GM23338 (cell line): ENCODE measurements at regions not wholly inside any gene's neighbourhood (a gene's known extent, or its start where the extent isn't known, plus 50 kb on each side); places are given as distances from the start of the nearest gene placed in this dataset.

Experiments
- ATAC-seq: fragments of 200-7000 bp; cut with Tn5 transposase; 3 replicates; pipeline ENCODE4 v1.9.1; 2020
- DNase-seq: peaks from one replicate; pipeline ENCODE4 v3.0.0-alpha.2; 2015; ENCODE audit warnings: low spot score
- H2AFZ ChIP-seq: fragments of 200-600 bp; sonication (generic); 2 replicates; pipeline ENCODE4 v1.8.0; 2016; ENCODE audit warnings: antibody characterized with exemption, mild to moderate bottlenecking, moderate library complexity
- H3F3A ChIP-seq: fragments of 200-600 bp; sonication (generic); replicated peaks from 2 replicates; pipeline ENCODE4 v1.8.0; 2017; ENCODE audit warnings: antibody characterized with exemption, mixed run types, low read depth
- H3K27ac ChIP-seq: fragments of 200-600 bp; sonication (generic); 2 replicates; pipeline ENCODE4 v1.6.1; 2016; ENCODE audit warnings: low read depth
- H3K27me3 ChIP-seq: fragments of 200-600 bp; sonication (generic); 2 replicates; pipeline ENCODE4 v1.8.0; 2016; ENCODE audit warnings: mild to moderate bottlenecking, mixed run types, moderate library complexity; ENCODE audit not compliant: insufficient read depth
- H3K36me3 ChIP-seq: fragments of 200-600 bp; sonication (generic); 2 replicates; pipeline ENCODE4 v1.8.0; 2016; ENCODE audit warnings: mild to moderate bottlenecking; ENCODE audit not compliant: insufficient read depth
- H3K4me1 ChIP-seq: fragments of 200-600 bp; sonication (generic); 2 replicates; pipeline ENCODE4 v1.8.0; 2016; ENCODE audit warnings: mild to moderate bottlenecking, moderate library complexity; ENCODE audit not compliant: insufficient read depth
- H3K4me2 ChIP-seq: fragments of 200-600 bp; sonication (generic); 2 replicates; pipeline ENCODE4 v1.7.1; 2017; ENCODE audit warnings: mixed run types
- H3K4me3 ChIP-seq: fragments of 200-600 bp; sonication (generic); 2 replicates; pipeline ENCODE4 v1.6.1; 2016; ENCODE audit warnings: mixed run types
- H3K79me2 ChIP-seq: fragments of 200-600 bp; sonication (generic); replicated peaks from 2 replicates; pipeline ENCODE4 v1.8.0; 2017; ENCODE audit warnings: mild to moderate bottlenecking; ENCODE audit not compliant: insufficient read depth
- H3K9me2 ChIP-seq: fragments of 200-600 bp; sonication (generic); 2 replicates; pipeline ENCODE4 v1.8.0; 2017; ENCODE audit not compliant: insufficient read depth
- H4K20me1 ChIP-seq: fragments of 200-600 bp; sonication (generic); replicated peaks from 2 replicates; pipeline ENCODE4 v1.8.0; 2017; ENCODE audit warnings: mild to moderate bottlenecking; ENCODE audit not compliant: insufficient read depth
- H3K27ac Mint-ChIP-seq: 2 replicates; pipeline ENCODE4 v1.8.0; 2020; ENCODE audit warnings: inconsistent platforms, mild to moderate bottlenecking, moderate library complexity, mixed read lengths
- H3K27me3 Mint-ChIP-seq: 3 replicates; pipeline ENCODE4 v1.8.0; 2022; ENCODE audit warnings: low read depth, mild to moderate bottlenecking, moderate library complexity, mixed read lengths, inconsistent platforms; ENCODE audit not compliant: insufficient read depth, poor library complexity
- H3K36me3 Mint-ChIP-seq: 3 replicates; pipeline ENCODE4 v1.8.0; 2021; ENCODE audit warnings: low read depth, mild to moderate bottlenecking, inconsistent platforms, moderate library complexity, mixed read lengths
- H3K4me1 Mint-ChIP-seq: 3 replicates; pipeline ENCODE4 v1.8.0; 2020; ENCODE audit warnings: mild to moderate bottlenecking, inconsistent platforms, mixed read lengths
- H3K4me3 Mint-ChIP-seq: 3 replicates; pipeline ENCODE4 v1.8.0; 2021; ENCODE audit warnings: moderate library complexity, mild to moderate bottlenecking, inconsistent platforms, mixed read lengths
- H3K9me3 Mint-ChIP-seq: 3 replicates; pipeline ENCODE4 v1.8.0; 2020; ENCODE audit warnings: moderate library complexity, mild to moderate bottlenecking, inconsistent platforms, mixed read lengths
- CTCF ChIP-seq, 2 experiments: fragments of 200-600 bp in 1 of 2; sonication (generic) in 1 of 2; conservative IDR thresholded peaks; 2 replicates each; pipeline versions ENCODE4 v1.5.1 to v1.6.1; 2016 to 2017; ENCODE audit warnings: antibody characterized with exemption in 2 of 2, low read depth in 2 of 2, mild to moderate bottlenecking in 2 of 2, moderate library complexity in 1 of 2
- EZH2 ChIP-seq: fragments of 200-600 bp; sonication (generic); IDR thresholded peaks from one replicate; pipeline ENCODE4 v1.8.0; 2017; ENCODE audit warnings: antibody characterized with exemption, mild to moderate bottlenecking, low read depth; ENCODE audit not compliant: unreplicated experiment
- STAT1 ChIP-seq: IDR thresholded peaks from one replicate; pipeline ENCODE4 v1.6.1; 2016; ENCODE audit warnings: antibody characterized with exemption; ENCODE audit not compliant: unreplicated experiment
- ZNF462 ChIP-seq: fragments of 250-450 bp; sonication (Bioruptor Pico); IDR thresholded peaks from 2 replicates; pipeline ENCODE4 v1.5.0; 2020; ENCODE audit warnings: mild to moderate bottlenecking, moderate library complexity

- TF ChIP-seq ZNF462 (CRISPR knock-in tag) (no peak), EZH2 (no peak)
Measured at GRCh38 chr16:66116163-66117002, 250.1 kb upstream of the CDH5 start (continued).

- Histone ChIP-seq H3K4me1 (no peaks in the 10 kb centered on the region), H3K27me3 (no peaks in the 10 kb centered on the region), H3K9me2 (no peaks in the 10 kb centered on the region; the same call in 1 of the 2 replicates), H3K79me2 (no peaks in the 10 kb centered on the region), H3K4me2 (no peak overlapping the region), H3K4me3 (no peak overlapping the region), H3F3A (no peaks in the 10 kb centered on the region), H3K36me3 (no peaks in the 10 kb centered on the region), H2AFZ (peak overlapping the region; percentile 28; the same call in 1 of the 2 replicates), H3K27ac (no peak overlapping the region), H4K20me1 (no peaks in the 10 kb centered on the region)
- H3K27ac Mint-ChIP-seq, result no peak overlapping the region
- no peaks in the 10 kb centered on the region for H3K36me3 Mint-ChIP-seq
- DNase-seq (peak; percentile 65), ATAC-seq (peak; percentile 54)
- no peak for TF ChIP-seq STAT1
- peak; percentile 50 to 66 for TF ChIP-seq CTCF (conservative IDR thresholded peaks at IDR 0.05; ENCODE audit: low read depth in 2 of 2)
- H3K9me3 Mint-ChIP-seq, result peaks cover 3% of the 10 kb centered on the region; the same call in 1 of the 3 replicates
- no peak overlapping the region for H3K4me3 Mint-ChIP-seq
- no peaks in the 10 kb centered on the region for H3K4me1 Mint-ChIP-seq
- no peaks in the 10 kb centered on the region for H3K27me3 Mint-ChIP-seq
Measured at GRCh38 chr16:66115373-66115772, 251.1 kb upstream of the CDH5 start.
